Activated T-helper 2 cell treated with anti-CD3 and anti-CD28 coated beads, Interferon-gamma antibody, Interleukin-2, Interleukin-4, amounts not matched to agents 10 μg/mL and 5 μg/mL and 100 μg/mL, durations not matched to agents 14 hours and 24 hours and 36 hours (primary cell): ENCODE measurements at regions not wholly inside any gene's neighbourhood (a gene's known extent, or its start where the extent isn't known, plus 50 kb on each side); places are given as distances from the start of the nearest gene placed in this dataset.

ENCODE experiments used
- DNase-seq: peaks from one replicate; pipeline ENCODE4 v3.0.0; 2021; ENCODE audit warnings: low spot score
- H3K27ac Mint-ChIP-seq: one replicate; pipeline ENCODE4 v1.8.0; 2021; ENCODE audit warnings: mixed read lengths
- H3K27me3 Mint-ChIP-seq: one replicate; pipeline ENCODE4 v1.8.0; 2021; ENCODE audit warnings: low read depth, mixed read lengths
- H3K36me3 Mint-ChIP-seq: one replicate; pipeline ENCODE4 v1.8.0; 2021; ENCODE audit warnings: low read depth, mixed read lengths
- H3K4me1 Mint-ChIP-seq: one replicate; pipeline ENCODE4 v1.8.0; 2021; ENCODE audit warnings: low read depth, mixed read lengths
- H3K4me3 Mint-ChIP-seq: one replicate; pipeline ENCODE4 v1.8.0; 2021; ENCODE audit warnings: low read depth, mild to moderate bottlenecking, moderate library complexity, mixed read lengths
- H3K9me3 Mint-ChIP-seq: one replicate; pipeline ENCODE4 v1.8.0; 2021; ENCODE audit warnings: mixed read lengths
- intact Hi-C: fragments of 100-400 bp; cut with micrococcal nuclease; formaldehyde crosslinking; loops from one replicate; pipeline ENCODE4 v1.15.1; 2023

DNA sequence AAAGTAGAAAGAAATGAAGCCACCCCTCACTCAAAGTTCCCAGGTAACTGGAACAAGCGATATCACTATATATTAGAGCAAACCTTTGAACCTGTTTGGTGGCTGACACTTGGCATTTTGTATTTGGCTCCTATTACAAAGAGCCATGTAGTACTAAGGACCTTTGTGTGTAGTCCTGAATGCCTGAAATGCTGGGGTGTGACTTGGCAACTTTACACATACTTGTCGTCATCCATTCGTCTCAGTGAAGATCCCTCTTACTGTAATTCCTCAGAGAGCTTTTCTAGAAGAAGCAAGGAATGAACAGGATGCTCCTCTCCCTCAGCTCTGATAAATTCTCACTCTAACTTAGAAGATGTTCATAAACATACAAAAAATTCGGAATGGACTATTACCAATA lies 216.1 kb upstream of the CDIN1 start:
- H3K27me3 Mint-ChIP-seq = no peaks in the 10 kb centered on the region
- no peak for DNase-seq
- no peaks in the 10 kb centered on the region for H3K9me3 Mint-ChIP-seq
- intact Hi-C loops = no loop called here
- no peaks in the 10 kb centered on the region for H3K4me1 Mint-ChIP-seq
- no peak overlapping the region for H3K27ac Mint-ChIP-seq
- H3K36me3 Mint-ChIP-seq = no peaks in the 10 kb centered on the region
- H3K4me3 Mint-ChIP-seq = no peak overlapping the region

DNA sequence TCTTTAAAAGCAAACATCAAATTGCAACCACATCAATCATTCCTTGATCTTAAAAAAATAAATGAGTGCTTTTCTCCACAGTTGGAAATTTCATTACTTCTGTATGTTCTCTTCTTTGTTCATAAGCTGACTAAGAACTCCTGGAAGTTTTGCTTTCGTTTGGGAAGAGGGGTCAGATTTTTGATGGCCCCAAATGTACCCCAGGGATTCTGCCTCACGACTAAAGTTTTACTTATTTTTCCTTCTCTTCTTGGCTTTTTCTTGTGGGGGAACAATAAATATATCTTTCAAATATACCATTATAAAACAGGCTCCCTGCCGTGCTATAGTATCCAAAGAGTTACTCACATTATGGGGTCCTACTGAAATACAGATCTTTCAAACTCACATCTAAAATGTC lies 215.0 kb upstream of the CDIN1 start:
- DNase-seq = no peak
- H3K4me1 Mint-ChIP-seq = no peaks in the 10 kb centered on the region
- intact Hi-C loops = no loop called here
- no peak overlapping the region for H3K27ac Mint-ChIP-seq
- H3K36me3 Mint-ChIP-seq = no peaks in the 10 kb centered on the region
- no peaks in the 10 kb centered on the region for H3K9me3 Mint-ChIP-seq
- H3K27me3 Mint-ChIP-seq = no peaks in the 10 kb centered on the region
- H3K4me3 Mint-ChIP-seq = no peak overlapping the region

DNA sequence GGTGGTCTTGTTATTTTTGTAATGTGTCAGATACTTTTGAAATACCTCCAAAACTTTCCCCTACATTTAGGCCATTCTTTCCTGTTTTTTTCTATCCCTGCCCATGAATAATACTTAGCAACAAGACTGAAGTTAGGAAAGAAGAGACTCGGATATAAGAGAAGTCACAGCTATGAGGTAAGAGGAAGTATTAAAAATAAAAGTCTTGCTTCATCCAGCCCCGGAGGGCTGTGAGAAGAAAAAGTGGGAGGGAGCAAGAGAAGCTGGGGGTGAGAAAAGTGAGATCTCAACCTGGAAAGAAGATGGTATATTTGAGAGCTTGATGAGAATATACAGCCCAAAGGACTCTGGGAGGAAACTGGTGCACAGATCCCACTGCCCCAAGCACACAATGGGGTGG lies 213.5 kb upstream of the CDIN1 start:
- DNase-seq = no peak
- Mint-ChIP-seq H3K4me3 (no peak overlapping the region), H3K27ac (no peak overlapping the region), H3K4me1 (no peaks in the 10 kb centered on the region), H3K36me3 (no peaks in the 10 kb centered on the region), H3K27me3 (no peaks in the 10 kb centered on the region), H3K9me3 (no peaks in the 10 kb centered on the region)
- intact Hi-C loops = no loop called here

- H3K4me3 Mint-ChIP-seq = no peak overlapping the region
- H3K27me3 Mint-ChIP-seq = no peaks in the 10 kb centered on the region
- H3K4me1 Mint-ChIP-seq = no peaks in the 10 kb centered on the region
- DNase-seq = no peak
- no peak overlapping the region for H3K27ac Mint-ChIP-seq
- H3K9me3 Mint-ChIP-seq = no peaks in the 10 kb centered on the region
- intact Hi-C loops = no loop called here
- H3K36me3 Mint-ChIP-seq = no peaks in the 10 kb centered on the region
Observed at GRCh38 chr15:36370051-36370730, 209.2 kb upstream of the CDIN1 start.

- H3K27ac Mint-ChIP-seq = no peak overlapping the region
- no peaks in the 10 kb centered on the region for H3K27me3 Mint-ChIP-seq
- no peaks in the 10 kb centered on the region for H3K4me1 Mint-ChIP-seq
Observed at GRCh38 chr15:36370731-36371112, 208.7 kb upstream of the CDIN1 start.

GRCh38 chr15:36371509-36371908 lies 207.9 kb upstream of the CDIN1 start:
- H3K27ac Mint-ChIP-seq = no peak overlapping the region
- no peaks in the 10 kb centered on the region for H3K27me3 Mint-ChIP-seq
- H3K36me3 Mint-ChIP-seq = no peaks in the 10 kb centered on the region
- H3K4me1 Mint-ChIP-seq = no peaks in the 10 kb centered on the region
- intact Hi-C loops = no loop called here
- no peak for DNase-seq
- no peaks in the 10 kb centered on the region for H3K9me3 Mint-ChIP-seq
- no peak overlapping the region for H3K4me3 Mint-ChIP-seq

More at GRCh38 chr15:36370731-36371112, 208.7 kb upstream of the CDIN1 start:
- H3K9me3 Mint-ChIP-seq = no peaks in the 10 kb centered on the region
- no peaks in the 10 kb centered on the region for H3K36me3 Mint-ChIP-seq
- H3K4me3 Mint-ChIP-seq = no peak overlapping the region
- intact Hi-C loops = no loop called here
- no peak for DNase-seq

- H3K27ac Mint-ChIP-seq = no peak overlapping the region
- no peaks in the 10 kb centered on the region for H3K36me3 Mint-ChIP-seq
- intact Hi-C loops = no loop called here
- no peaks in the 10 kb centered on the region for H3K4me1 Mint-ChIP-seq
- no peak for DNase-seq
- no peaks in the 10 kb centered on the region for H3K27me3 Mint-ChIP-seq
- H3K9me3 Mint-ChIP-seq = no peaks in the 10 kb centered on the region
- no peak overlapping the region for H3K4me3 Mint-ChIP-seq
Observed at GRCh38 chr15:36372968-36373367, 206.5 kb upstream of the CDIN1 start.

- intact Hi-C loops = no loop called here
- H3K9me3 Mint-ChIP-seq = no peaks in the 10 kb centered on the region
- no peak overlapping the region for H3K4me3 Mint-ChIP-seq
- no peaks in the 10 kb centered on the region for H3K4me1 Mint-ChIP-seq
- no peaks in the 10 kb centered on the region for H3K36me3 Mint-ChIP-seq
- H3K27ac Mint-ChIP-seq = no peak overlapping the region
- no peak for DNase-seq
- H3K27me3 Mint-ChIP-seq = no peaks in the 10 kb centered on the region
Observed at GRCh38 chr15:36373550-36373949, 205.9 kb upstream of the CDIN1 start.

DNA sequence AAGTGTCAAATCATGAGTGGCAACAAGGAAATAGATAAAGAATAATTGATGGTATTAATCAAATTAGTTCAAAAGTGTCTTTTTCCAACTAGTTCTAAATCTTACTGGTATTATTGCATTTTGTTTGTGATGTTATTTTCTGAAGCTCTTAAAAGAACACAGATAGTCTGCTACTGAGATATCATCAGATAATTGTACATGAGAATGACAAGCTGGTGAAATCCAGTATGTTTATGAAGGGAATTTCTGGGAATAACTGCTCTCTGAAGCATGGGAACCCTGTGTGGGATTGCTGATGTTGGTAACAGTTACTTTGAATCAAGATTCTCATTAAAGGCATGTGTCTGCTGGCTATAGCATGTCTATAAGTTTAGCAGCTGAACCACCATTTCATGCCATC lies 190.3 kb upstream of the CDIN1 start:
- H3K4me3 Mint-ChIP-seq = no peak overlapping the region
- no peaks in the 10 kb centered on the region for H3K9me3 Mint-ChIP-seq

GRCh38 chr15:36390491-36390890 lies 188.9 kb upstream of the CDIN1 start:
- Mint-ChIP-seq H3K27me3 (no peaks in the 10 kb centered on the region), H3K4me3 (no peak overlapping the region), H3K4me1 (no peaks in the 10 kb centered on the region), H3K36me3 (no peaks in the 10 kb centered on the region), H3K9me3 (no peaks in the 10 kb centered on the region), H3K27ac (no peak overlapping the region)
- no peak for DNase-seq
- intact Hi-C loops = no loop called here

More for the DNA sequence above, 190.3 kb upstream of the CDIN1 start:
- Mint-ChIP-seq H3K4me1 (no peaks in the 10 kb centered on the region), H3K36me3 (no peaks in the 10 kb centered on the region), H3K27me3 (no peaks in the 10 kb centered on the region), H3K27ac (no peak overlapping the region)
- no peak for DNase-seq
- intact Hi-C loops = no loop called here

DNA sequence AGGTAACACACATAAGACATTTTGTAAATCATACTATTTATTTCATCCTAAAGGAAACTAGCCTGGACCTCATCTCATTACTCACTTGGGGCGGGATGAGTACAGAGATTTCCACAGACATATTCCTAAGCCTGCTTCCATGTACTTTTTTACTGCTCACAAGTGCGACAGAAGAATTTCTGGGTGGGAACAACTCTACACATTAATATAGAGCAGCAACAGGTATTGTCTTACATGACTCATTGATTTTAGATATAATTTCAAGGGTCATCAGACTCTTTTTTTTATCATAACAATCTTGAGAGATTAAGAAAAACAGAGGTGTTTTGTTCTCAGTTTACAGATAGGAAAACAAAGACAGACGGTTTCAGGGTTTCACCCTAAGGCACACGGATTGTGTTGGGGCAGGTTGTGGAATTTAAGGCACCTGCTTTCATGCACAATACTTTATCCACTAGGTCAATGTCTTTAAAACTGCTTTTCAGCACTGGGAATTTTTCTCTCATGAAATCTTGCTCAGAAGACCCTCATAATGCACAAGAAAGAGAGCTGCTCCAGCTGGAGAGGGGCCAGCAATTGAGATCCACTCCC lies 186.7 kb upstream of the CDIN1 start:
- no peaks in the 10 kb centered on the region for H3K9me3 Mint-ChIP-seq
- H3K4me3 Mint-ChIP-seq = no peak overlapping the region
- H3K27ac Mint-ChIP-seq = no peak overlapping the region
- H3K36me3 Mint-ChIP-seq = no peaks in the 10 kb centered on the region
- no peaks in the 10 kb centered on the region for H3K4me1 Mint-ChIP-seq
- no peaks in the 10 kb centered on the region for H3K27me3 Mint-ChIP-seq
- DNase-seq = no peak
- intact Hi-C loops = no loop called here

DNA sequence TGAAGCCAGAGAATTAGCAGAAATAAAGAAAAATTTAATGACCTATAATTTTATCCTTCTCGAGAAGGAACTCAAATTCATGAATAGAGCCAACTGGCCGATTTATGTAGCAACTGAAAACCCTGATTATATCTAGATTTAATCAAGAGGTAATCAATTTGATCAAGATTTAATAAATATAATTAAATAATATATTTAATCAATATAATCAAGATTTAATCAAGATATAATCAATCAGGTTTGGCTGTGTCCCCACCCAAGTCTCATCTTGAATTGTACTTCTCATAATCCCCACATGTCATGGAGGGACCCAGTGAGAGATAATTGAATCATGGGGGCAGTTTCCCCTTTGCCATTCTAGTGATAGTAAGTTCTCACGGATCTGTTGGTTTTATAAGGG lies 181.2 kb upstream of the CDIN1 start:
- H3K27ac Mint-ChIP-seq = no peak overlapping the region

DNA sequence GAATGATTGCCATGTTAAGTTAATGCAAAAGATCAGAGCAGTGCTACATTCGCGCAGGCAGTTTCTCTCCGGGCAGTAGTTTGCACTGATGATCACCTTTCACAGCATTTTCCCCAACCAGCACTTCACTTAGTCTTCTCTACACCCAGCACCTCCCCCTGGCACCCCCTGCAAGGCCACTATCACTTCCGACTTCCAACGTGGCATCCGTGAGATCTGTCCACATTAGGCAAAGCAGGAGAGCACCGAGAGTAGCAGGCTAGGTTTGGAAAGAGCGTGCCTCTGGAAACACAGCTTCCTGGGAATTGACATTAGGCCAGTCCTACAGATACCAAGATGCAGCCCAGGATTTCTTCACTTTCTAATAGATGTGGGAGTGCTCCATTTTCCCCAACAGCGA lies 180.2 kb upstream of the CDIN1 start:
- no peak for DNase-seq
- no peak overlapping the region for H3K4me3 Mint-ChIP-seq
- no peaks in the 10 kb centered on the region for H3K36me3 Mint-ChIP-seq
- H3K9me3 Mint-ChIP-seq = no peaks in the 10 kb centered on the region
- H3K27me3 Mint-ChIP-seq = no peaks in the 10 kb centered on the region
- H3K4me1 Mint-ChIP-seq = no peaks in the 10 kb centered on the region
- no peak overlapping the region for H3K27ac Mint-ChIP-seq
- intact Hi-C loops = no loop called here

More for the DNA sequence above, 181.2 kb upstream of the CDIN1 start:
- no peak for DNase-seq
- intact Hi-C loops = no loop called here
- no peaks in the 10 kb centered on the region for H3K9me3 Mint-ChIP-seq
- no peak overlapping the region for H3K4me3 Mint-ChIP-seq
- no peaks in the 10 kb centered on the region for H3K27me3 Mint-ChIP-seq
- H3K36me3 Mint-ChIP-seq = no peaks in the 10 kb centered on the region
- H3K4me1 Mint-ChIP-seq = no peaks in the 10 kb centered on the region
